RWPE1 (cell line): ENCODE measurements at regions not wholly inside any gene's neighbourhood (a gene's known extent, or its start where the extent isn't known, plus 50 kb on each side); places are given as distances from the start of the nearest gene placed in this dataset.

Experiments
- CTCF ChIA-PET: fragments of 350-600 bp; sonication (Branson Sonifier 250); formaldehyde crosslinking; extraction: SDS; loops from one replicate; lab custom pipeline; 2021; lab: Yijun Ruan, JAX
- POLR2A ChIA-PET: fragments of 400-600 bp; formaldehyde crosslinking; extraction: SDS; loops from one replicate; lab custom pipeline; 2020; ENCODE audit warnings: antibody characterized with exemption; ENCODE audit not compliant: low non-redundant PET; lab: Yijun Ruan, JAX
- DNase-seq: peaks from one replicate; pipeline ENCODE4 v3.0.0; 2012; ENCODE audit warnings: low spot score
- H3K27ac ChIP-seq: fragments of 450-650 bp; 2 replicates; pipeline ENCODE4 v1.5.1; 2017
- TF ChIP-seq, protein P1 (sequence below): fragments of 450-650 bp; conservative IDR thresholded peaks from 2 replicates; pipeline ENCODE4 v1.5.1; 2017; ENCODE audit warnings: low read depth, mild to moderate bottlenecking

GRCh38 chr1:208885060-208885459 is 640.9 kb upstream of the PLXNA2 start:
- ChIA-PET POLR2A (no interaction called here), CTCF (no interaction called here)
- no peak overlapping the region for H3K27ac ChIP-seq
- no peak for DNase-seq
- TF ChIP-seq, protein P1, sequence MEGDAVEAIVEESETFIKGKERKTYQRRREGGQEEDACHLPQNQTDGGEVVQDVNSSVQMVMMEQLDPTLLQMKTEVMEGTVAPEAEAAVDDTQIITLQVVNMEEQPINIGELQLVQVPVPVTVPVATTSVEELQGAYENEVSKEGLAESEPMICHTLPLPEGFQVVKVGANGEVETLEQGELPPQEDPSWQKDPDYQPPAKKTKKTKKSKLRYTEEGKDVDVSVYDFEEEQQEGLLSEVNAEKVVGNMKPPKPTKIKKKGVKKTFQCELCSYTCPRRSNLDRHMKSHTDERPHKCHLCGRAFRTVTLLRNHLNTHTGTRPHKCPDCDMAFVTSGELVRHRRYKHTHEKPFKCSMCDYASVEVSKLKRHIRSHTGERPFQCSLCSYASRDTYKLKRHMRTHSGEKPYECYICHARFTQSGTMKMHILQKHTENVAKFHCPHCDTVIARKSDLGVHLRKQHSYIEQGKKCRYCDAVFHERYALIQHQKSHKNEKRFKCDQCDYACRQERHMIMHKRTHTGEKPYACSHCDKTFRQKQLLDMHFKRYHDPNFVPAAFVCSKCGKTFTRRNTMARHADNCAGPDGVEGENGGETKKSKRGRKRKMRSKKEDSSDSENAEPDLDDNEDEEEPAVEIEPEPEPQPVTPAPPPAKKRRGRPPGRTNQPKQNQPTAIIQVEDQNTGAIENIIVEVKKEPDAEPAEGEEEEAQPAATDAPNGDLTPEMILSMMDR, result no peak

GRCh38 chr1:208885650-208886049 is 641.5 kb upstream of the PLXNA2 start:
- TF ChIP-seq, protein P1, result no peak
- ChIA-PET CTCF (interaction anchor here (0.6 to 0.7 kb wide), 2 partner anchors 154 to 237 kb away, joined by 3 to 6 read pairs; no protein-coding TSS in a partner anchor), POLR2A (no interaction called here)
- no peak overlapping the region for H3K27ac ChIP-seq
- no peak for DNase-seq

GRCh38 chr1:208888376-208888775 is 644.2 kb upstream of the PLXNA2 start:
- DNase-seq, result no peak
- ChIA-PET CTCF (interaction anchor here (0.6 kb wide), 1 partner anchor 645 kb away, joined by 4 read pairs; no protein-coding TSS in a partner anchor), POLR2A (no interaction called here)
- TF ChIP-seq, protein P1, result no peak
- no peak overlapping the region for H3K27ac ChIP-seq

DNA sequence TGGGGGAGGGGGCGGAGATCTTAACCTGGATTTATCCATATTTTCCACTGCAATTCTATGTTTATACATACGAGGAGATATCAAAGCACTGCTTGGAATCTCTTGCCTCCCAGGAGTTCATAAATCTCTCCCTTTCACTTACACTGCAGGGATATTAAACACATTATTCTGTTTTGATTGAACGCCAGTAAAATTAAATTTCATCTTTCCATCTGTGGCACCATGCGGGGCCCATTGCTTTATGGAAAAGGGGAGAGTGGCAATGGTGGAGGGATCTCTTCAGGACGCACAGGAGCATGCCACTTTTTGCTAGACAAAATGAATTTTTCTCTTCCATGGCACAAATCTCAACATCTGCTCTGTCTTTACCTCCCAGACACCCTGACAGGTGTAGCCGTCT is 648.0 kb upstream of the PLXNA2 start:
- DNase-seq, result no peak
- CTCF ChIA-PET, result interaction anchor here (0.7 kb wide), 1 partner anchor 251 kb away, joined by 4 read pairs; no protein-coding TSS in a partner anchor
- TF ChIP-seq, protein P1, result no peak
- H3K27ac ChIP-seq, result no peak overlapping the region
- POLR2A ChIA-PET, result no interaction called here

- TF ChIP-seq, protein P1, result no peak
- DNase-seq, result no peak
- POLR2A ChIA-PET, result no interaction called here
- H3K27ac ChIP-seq, result no peak overlapping the region
- CTCF ChIA-PET, result interaction anchor here (0.7 kb wide), 1 partner anchor 252 kb away, joined by 4 read pairs; no protein-coding TSS in a partner anchor
These were observed 649.1 kb upstream of the PLXNA2 start for GRCh38 chr1:208893251-208893650.

DNA sequence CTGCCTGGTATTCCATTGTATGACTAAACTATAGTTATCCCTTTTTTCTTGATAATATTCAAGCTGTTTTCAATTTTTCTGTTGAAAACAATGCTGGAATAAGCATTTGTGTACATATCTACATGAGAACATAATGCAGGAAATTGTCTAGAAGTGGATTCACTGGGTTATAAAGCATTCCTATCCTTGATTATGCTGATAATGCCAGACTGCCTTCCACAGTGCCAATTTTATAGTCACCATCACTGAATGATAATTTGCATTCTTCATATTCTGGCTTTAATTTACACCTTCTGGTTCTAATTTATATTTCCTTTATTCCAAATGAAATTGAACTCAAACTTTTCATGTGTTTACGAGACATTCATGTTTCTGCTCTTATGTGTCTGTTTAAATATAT is 651.0 kb upstream of the PLXNA2 start:
- no peak for DNase-seq
- ChIA-PET POLR2A (no interaction called here), CTCF (no interaction called here)
- TF ChIP-seq, protein P1, result no peak
- H3K27ac ChIP-seq, result no peak overlapping the region

- POLR2A ChIA-PET, result no interaction called here
- TF ChIP-seq, protein P1, result no peak
These were observed 651.6 kb upstream of the PLXNA2 start for GRCh38 chr1:208895820-208896219.

More at GRCh38 chr1:208895820-208896219, 651.6 kb upstream of the PLXNA2 start:
- DNase-seq, result no peak
- no peak overlapping the region for H3K27ac ChIP-seq
- CTCF ChIA-PET, result no interaction called here
